ENCODE measurements at regions not wholly inside any gene's neighbourhood (a gene's known extent, or its start where the extent isn't known, plus 50 kb on each side); places are given as distances from the start of the nearest gene placed in this dataset.
"Not testable (repeated sequence)": the region's sequence is repeated elsewhere in the genome, so short reads cannot be mapped to it uniquely, and the experiment has no call there.

GRCh38 chr1:221029981-221030649 is 150.9 kb downstream of the HLX start:
- no peak for DNase-seq

- no peak for DNase-seq
Observed at GRCh38 chr1:221030990-221031389, 151.7 kb downstream of the HLX start.

GRCh38 chr1:221031458-221032203 is 152.4 kb downstream of the HLX start:
- no peak for DNase-seq

GRCh38 chr1:221032204-221032585 is 153.0 kb downstream of the HLX start:
- no peak for DNase-seq

GRCh38 chr1:221032637-221033280 is 153.5 kb downstream of the HLX start:
- no peak for DNase-seq

GRCh38 chr1:221035662-221036153 is 156.5 kb downstream of the HLX start:
- no peak for DNase-seq

GRCh38 chr1:221039616-221040015 is 160.4 kb downstream of the HLX start:
- DNase-seq, result no peak

- DNase-seq, result no peak
Observed at GRCh38 chr1:221040101-221040500, 160.9 kb downstream of the HLX start.

- DNase-seq, result no peak
Observed at GRCh38 chr1:221040691-221041285, 161.5 kb downstream of the HLX start.

GRCh38 chr1:221044538-221044937 is 165.3 kb downstream of the HLX start:
- DNase-seq, result no peak

- DNase-seq, result no peak
Observed at GRCh38 chr1:221045151-221045550, 165.9 kb downstream of the HLX start.

- DNase-seq, result no peak
Observed at GRCh38 chr1:221045842-221046831, 166.9 kb downstream of the HLX start.

GRCh38 chr1:221051391-221051790 is 172.1 kb downstream of the HLX start:
- not testable (repeated sequence) for DNase-seq

- no peak for DNase-seq
Observed at GRCh38 chr1:221053889-221054288, 174.6 kb downstream of the HLX start.

GRCh38 chr1:221059506-221059905 is 180.3 kb downstream of the HLX start:
- no peak for DNase-seq

- no peak for DNase-seq
Observed at GRCh38 chr1:221063651-221064050, 184.4 kb downstream of the HLX start.

GRCh38 chr1:221066351-221067001 is 187.2 kb downstream of the HLX start:
- no peak for DNase-seq

- no peak for DNase-seq
Observed at GRCh38 chr1:221067721-221068120, 188.5 kb downstream of the HLX start.

- DNase-seq, result no peak
Observed at GRCh38 chr1:221069178-221069903, 190.1 kb downstream of the HLX start.

- DNase-seq, result no peak
Observed at GRCh38 chr1:221069986-221070385, 190.7 kb downstream of the HLX start.

GRCh38 chr1:221071777-221072176 is 192.5 kb downstream of the HLX start:
- DNase-seq, result no peak
